ENCODE measurements at regions not wholly inside any gene's neighbourhood (a gene's known extent, or its start where the extent isn't known, plus 50 kb on each side); places are given as distances from the start of the nearest gene placed in this dataset.

- peak; percentile 52 for TF ChIP-seq RAD21 (IDR thresholded peaks at IDR 0.05; ENCODE audit: low read depth)
- TF ChIP-seq CTCF (IDR thresholded peaks at IDR 0.05 in 2 of 3, conservative IDR thresholded peaks at IDR 0.05 in 1 of 3; ENCODE audit: borderline replicate concordance in 1 of 3, insufficient read depth in 1 of 3, low read depth in 2 of 3, low read length in 2 of 3): peak; percentile 12 to 28 (median 16); a peak in 3 of 6 replicates
- no peak for TF ChIP-seq FOSL1 (IDR thresholded peaks at IDR 0.05; ENCODE audit: low read depth)
- Histone ChIP-seq H3K27ac (ENCODE audit: low read depth, low read length) (no peak overlapping the region), H3K36me3 (ENCODE audit: control insufficient read depth in 1 of 2, insufficient read depth in 2 of 2, low read length in 2 of 2) (no peaks in the 10 kb centered on the region), H3K4me2 (ENCODE audit: low read length) (no peak overlapping the region), H3K4me3 (replicated peaks in 1 of 2; ENCODE audit: low read depth in 1 of 2, low read length in 2 of 2) (no peak overlapping the region), H3K9me3 (ENCODE audit: control insufficient read depth in 1 of 2, insufficient read depth in 1 of 2, low read depth in 1 of 2, low read length in 2 of 2) (no peaks in the 10 kb centered on the region), H3K27me3 (ENCODE audit: insufficient read depth, low read length) (peaks cover 78% of the 10 kb centered on the region), H2AFZ (ENCODE audit: low read depth, low read length, poor library complexity, severe bottlenecking) (no peak overlapping the region), H3K9ac (ENCODE audit: low read length) (no peak overlapping the region), H3K79me2 (ENCODE audit: insufficient read depth, low read length) (no peaks in the 10 kb centered on the region), H4K20me1 (ENCODE audit: insufficient read depth) (no peaks in the 10 kb centered on the region), H3K4me1 (ENCODE audit: control insufficient read depth in 1 of 2, insufficient read depth in 2 of 2, low read length in 2 of 2) (no peaks in the 10 kb centered on the region), H3K9me2 (ENCODE audit: insufficient read depth) (no peaks in the 10 kb centered on the region)
- POLR2A ChIA-PET: no interaction called here
- BruUV-seq (replicated peaks): no TSS peak
- RAD21 ChIA-PET (ENCODE audit: low non-redundant PET in 1 of 2, low total read pairs in 2 of 2, uncharacterized antibody in 2 of 2, unreplicated experiment in 2 of 2): interaction anchor here in 1 of 2 experiments (0.6 kb wide), 1 partner anchor 826 kb away, joined by 3 read pairs; no protein-coding TSS in a partner anchor
- peak; percentile 75 for ATAC-seq
- DNase-seq (ENCODE audit: low read depth, low spot score): peak; percentile 8
- CTCF ChIA-PET: interaction anchor here (1.3 to 3.7 kb wide), 3 partner anchors 10 to 148 kb away, joined by 4 to 23 read pairs (median 13); no protein-coding TSS in a partner anchor
- intact Hi-C loops (cut with micrococcal nuclease): loop anchor here (5.0 kb wide), 1 partner anchor 50 kb away; no protein-coding TSS in a partner anchor
Observed at GRCh38 chr7:32357535-32358277, 132.5 kb downstream of the LSM5 start.

- Histone ChIP-seq H3K9ac (ENCODE audit: low read length) (no peak overlapping the region), H3K9me3 (ENCODE audit: control insufficient read depth in 1 of 2, insufficient read depth in 1 of 2, low read depth in 1 of 2, low read length in 2 of 2) (no peaks in the 10 kb centered on the region), H3K4me1 (ENCODE audit: control insufficient read depth in 1 of 2, insufficient read depth in 2 of 2, low read length in 2 of 2) (no peaks in the 10 kb centered on the region), H3K9me2 (ENCODE audit: insufficient read depth) (no peaks in the 10 kb centered on the region), H3K36me3 (ENCODE audit: control insufficient read depth in 1 of 2, insufficient read depth in 2 of 2, low read length in 2 of 2) (no peaks in the 10 kb centered on the region), H2AFZ (ENCODE audit: low read depth, low read length, poor library complexity, severe bottlenecking) (no peak overlapping the region), H3K27ac (ENCODE audit: low read depth, low read length) (no peak overlapping the region), H3K27me3 (ENCODE audit: insufficient read depth, low read length) (no peaks in the 10 kb centered on the region), H3K4me3 (replicated peaks in 1 of 2; ENCODE audit: low read depth in 1 of 2, low read length in 2 of 2) (no peak overlapping the region), H3K79me2 (ENCODE audit: insufficient read depth, low read length) (no peaks in the 10 kb centered on the region), H4K20me1 (ENCODE audit: insufficient read depth) (no peaks in the 10 kb centered on the region), H3K4me2 (ENCODE audit: low read length) (no peak overlapping the region)
- ChIA-PET POLR2A (no interaction called here), RAD21 (ENCODE audit: low non-redundant PET in 1 of 2, low total read pairs in 2 of 2, uncharacterized antibody in 2 of 2, unreplicated experiment in 2 of 2) (interaction anchor here in 1 of 2 experiments (0.9 kb wide), 1 partner anchor 137 kb away, joined by 6 read pairs; no protein-coding TSS in a partner anchor), CTCF (interaction anchor here (0.6 to 3.1 kb wide), 6 partner anchors 9 to 603 kb away, joined by 3 to 21 read pairs (median 4); no protein-coding TSS in a partner anchor)
- intact Hi-C loops (cut with micrococcal nuclease): loop anchor here (2.0 kb wide), 2 partner anchors 137 to 603 kb away; no protein-coding TSS in a partner anchor
- ATAC-seq (peak; percentile 71; the same call in 1 of the 2 replicates), DNase-seq (ENCODE audit: low read depth, low spot score) (peak; percentile 19)
- TF ChIP-seq RAD21 (IDR thresholded peaks at IDR 0.05; ENCODE audit: low read depth): peak; percentile 49
- TF ChIP-seq EZH2phosphoT487 (IDR thresholded peaks at IDR 0.05; ENCODE audit: borderline replicate concordance): no peak
- no peak for TF ChIP-seq EGR1 (IDR thresholded peaks at IDR 0.05; ENCODE audit: low read depth)
- peak; percentile 48 to 87 (median 71); a peak in 5 of 6 replicates for TF ChIP-seq CTCF (IDR thresholded peaks at IDR 0.05 in 2 of 3, conservative IDR thresholded peaks at IDR 0.05 in 1 of 3; ENCODE audit: borderline replicate concordance in 1 of 3, insufficient read depth in 1 of 3, low read depth in 2 of 3, low read length in 2 of 3)
- BruUV-seq (replicated peaks): no TSS peak
Observed at GRCh38 chr7:32347244-32347828, 142.8 kb downstream of the LSM5 start.

Measured in HCT116 (cell line).